Skeletal muscle tissue (tissue), 3 donors: ENCODE measurements at regions not wholly inside any gene's neighbourhood (a gene's known extent, or its start where the extent isn't known, plus 50 kb on each side); places are given as distances from the start of the nearest gene placed in this dataset.

Source experiments
- H3K27ac ChIP-seq: one replicate; pipeline ENCODE4 v1.7.0; 2013; ENCODE audit warnings: mild to moderate bottlenecking, low read depth, low read length, inconsistent platforms
- H3K27me3 ChIP-seq, 3 donors: one replicate each; pipeline ENCODE4 v1.7.0; 2013; ENCODE audit warnings: low read length in 3 of 3; ENCODE audit not compliant: control insufficient read depth in 3 of 3, insufficient read depth in 3 of 3
- H3K36me3 ChIP-seq, 3 donors: one replicate each; pipeline ENCODE4 v1.7.0; 2013; ENCODE audit warnings: low read length in 3 of 3; ENCODE audit not compliant: control insufficient read depth in 3 of 3, insufficient read depth in 3 of 3
- H3K4me1 ChIP-seq, 3 donors: one replicate each; pipeline ENCODE4 v1.7.0; 2013; ENCODE audit warnings: low read length in 3 of 3, mild to moderate bottlenecking in 3 of 3; ENCODE audit not compliant: control insufficient read depth in 3 of 3, insufficient read depth in 3 of 3
- H3K4me3 ChIP-seq, 3 donors: one replicate each; pipeline ENCODE4 v1.7.0; 2013; ENCODE audit warnings: low read length in 3 of 3
- H3K9ac ChIP-seq, 3 donors: one replicate each; pipeline ENCODE4 v1.7.0; 2013; ENCODE audit warnings: low read length in 3 of 3, mild to moderate bottlenecking in 3 of 3, moderate library complexity in 2 of 3, low read depth in 1 of 3
- H3K9me3 ChIP-seq, 3 donors: one replicate each; pipeline ENCODE4 v1.7.0; 2013; ENCODE audit warnings: low read length in 3 of 3; ENCODE audit not compliant: control insufficient read depth in 3 of 3
- donor health status: Osteomylitis.

DNA sequence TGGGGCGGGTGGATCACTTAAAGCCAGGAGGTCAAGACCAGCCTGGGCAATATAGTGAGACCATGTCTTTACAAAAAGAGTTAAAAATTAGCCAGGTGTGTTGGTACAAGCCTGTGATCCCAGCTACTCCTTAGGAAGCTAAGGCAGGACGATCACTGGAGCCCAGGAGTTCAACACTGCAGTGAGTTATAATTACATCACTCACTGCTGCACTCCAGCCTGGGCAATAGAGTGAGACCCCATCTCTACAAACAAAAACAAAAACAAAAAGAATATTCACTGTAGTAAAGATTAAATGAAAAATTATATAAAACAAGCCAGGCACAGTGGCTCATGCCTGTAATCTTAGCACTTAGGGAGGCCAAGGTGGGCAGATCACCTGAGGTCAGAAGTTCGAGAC lies 1047.6 kb upstream of the AUTS2 start:
- Histone ChIP-seq H3K9ac (no peak overlapping the region), H3K27me3 (no peaks in the 10 kb centered on the region), H3K27ac (no peak overlapping the region), H3K36me3 (no peaks in the 10 kb centered on the region), H3K9me3 (no peaks in the 10 kb centered on the region), H3K4me1 (no peaks in the 10 kb centered on the region), H3K4me3 (no peak overlapping the region)

DNA sequence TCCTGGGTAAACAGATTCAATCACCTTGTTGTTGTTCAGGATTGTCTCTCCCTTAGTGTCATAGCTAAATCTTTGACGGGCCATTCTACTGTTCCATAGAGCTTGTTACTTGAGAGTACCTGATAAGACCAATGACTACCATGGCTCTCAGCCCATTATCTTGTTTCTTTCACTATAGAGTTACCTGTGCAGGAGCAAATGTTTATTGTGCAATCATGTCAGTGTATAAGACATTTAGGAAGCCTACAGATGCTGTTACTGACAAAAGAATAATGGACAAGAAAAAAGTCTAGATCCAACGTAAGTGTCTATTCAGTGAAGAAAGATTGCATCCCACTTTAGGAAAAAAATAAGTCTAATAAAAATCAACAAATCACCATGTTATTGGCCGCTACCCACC lies 1041.7 kb upstream of the AUTS2 start:
- H3K4me1 ChIP-seq: no peaks in the 10 kb centered on the region
- no peaks in the 10 kb centered on the region for H3K9me3 ChIP-seq
- no peaks in the 10 kb centered on the region for H3K27me3 ChIP-seq
- H3K4me3 ChIP-seq: no peak overlapping the region
- H3K36me3 ChIP-seq: no peaks in the 10 kb centered on the region
- H3K9ac ChIP-seq: no peak overlapping the region
- no peak overlapping the region for H3K27ac ChIP-seq

- H3K27me3 ChIP-seq: no peaks in the 10 kb centered on the region
- no peaks in the 10 kb centered on the region for H3K4me1 ChIP-seq
- H3K9ac ChIP-seq: no peak overlapping the region
- no peak overlapping the region for H3K27ac ChIP-seq
- no peaks in the 10 kb centered on the region for H3K9me3 ChIP-seq
- no peaks in the 10 kb centered on the region for H3K36me3 ChIP-seq
- no peak overlapping the region for H3K4me3 ChIP-seq
These were observed 1038.8 kb upstream of the AUTS2 start for GRCh38 chr7:68559518-68559917.

DNA sequence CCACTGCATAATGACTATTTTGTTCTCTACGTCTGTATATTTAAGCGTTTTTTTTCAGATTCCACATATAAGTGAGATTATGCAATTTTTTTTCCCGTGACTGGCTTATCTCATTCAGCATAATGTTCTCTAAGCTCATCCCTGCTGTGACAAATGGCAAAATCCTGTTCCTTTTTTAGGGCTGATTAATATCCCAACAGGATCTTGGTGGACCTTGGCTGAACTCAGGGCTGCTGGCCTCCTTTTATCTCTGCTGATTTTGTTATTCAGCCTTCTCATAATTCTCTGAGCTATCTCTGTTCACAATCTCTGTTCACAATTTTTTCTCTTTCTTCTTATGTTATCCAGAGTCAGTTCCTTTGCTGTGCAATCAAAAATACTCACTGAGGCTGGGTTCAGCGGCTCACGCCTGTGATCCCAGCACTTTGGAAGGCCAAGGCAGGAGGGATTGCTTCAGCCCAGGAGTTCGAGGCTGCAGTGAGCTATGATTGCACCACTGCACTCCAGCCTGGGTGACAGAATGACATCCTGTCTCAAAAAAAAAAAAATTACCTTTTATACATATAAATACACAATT lies 1035.9 kb upstream of the AUTS2 start:
- Histone ChIP-seq H3K9me3 (no peaks in the 10 kb centered on the region), H3K4me3 (no peak overlapping the region), H3K27ac (no peak overlapping the region), H3K9ac (no peak overlapping the region), H3K4me1 (no peaks in the 10 kb centered on the region), H3K36me3 (no peaks in the 10 kb centered on the region), H3K27me3 (no peaks in the 10 kb centered on the region)

GRCh38 chr7:68564306-68565135 lies 1033.8 kb upstream of the AUTS2 start:
- no peaks in the 10 kb centered on the region for H3K36me3 ChIP-seq
- no peak overlapping the region for H3K9ac ChIP-seq
- H3K4me3 ChIP-seq: no peak overlapping the region
- H3K4me1 ChIP-seq: no peaks in the 10 kb centered on the region
- no peaks in the 10 kb centered on the region for H3K27me3 ChIP-seq
- H3K27ac ChIP-seq: no peak overlapping the region
- no peaks in the 10 kb centered on the region for H3K9me3 ChIP-seq

DNA sequence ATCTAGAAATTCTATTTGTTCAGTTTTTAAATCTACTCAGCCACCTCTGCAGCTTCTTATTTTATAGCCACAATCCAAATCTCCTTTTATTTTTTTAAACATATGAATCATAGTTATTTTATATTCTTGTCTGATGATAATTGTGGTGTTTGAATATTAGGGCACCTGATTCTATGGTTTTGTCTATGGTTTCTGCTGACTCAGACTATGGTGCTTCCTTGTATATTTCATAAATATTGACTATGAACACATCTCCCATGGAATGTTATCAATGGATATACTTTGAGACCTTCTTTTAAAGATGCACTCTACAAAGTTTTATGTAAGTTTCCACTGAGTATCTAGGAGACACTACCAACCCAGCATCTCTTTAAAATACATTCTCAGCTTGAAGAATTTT lies 1027.0 kb upstream of the AUTS2 start:
- no peaks in the 10 kb centered on the region for H3K36me3 ChIP-seq
- no peaks in the 10 kb centered on the region for H3K4me1 ChIP-seq
- no peaks in the 10 kb centered on the region for H3K9me3 ChIP-seq
- H3K27me3 ChIP-seq: no peaks in the 10 kb centered on the region
- H3K9ac ChIP-seq: no peak overlapping the region
- no peak overlapping the region for H3K27ac ChIP-seq
- no peak overlapping the region for H3K4me3 ChIP-seq

DNA sequence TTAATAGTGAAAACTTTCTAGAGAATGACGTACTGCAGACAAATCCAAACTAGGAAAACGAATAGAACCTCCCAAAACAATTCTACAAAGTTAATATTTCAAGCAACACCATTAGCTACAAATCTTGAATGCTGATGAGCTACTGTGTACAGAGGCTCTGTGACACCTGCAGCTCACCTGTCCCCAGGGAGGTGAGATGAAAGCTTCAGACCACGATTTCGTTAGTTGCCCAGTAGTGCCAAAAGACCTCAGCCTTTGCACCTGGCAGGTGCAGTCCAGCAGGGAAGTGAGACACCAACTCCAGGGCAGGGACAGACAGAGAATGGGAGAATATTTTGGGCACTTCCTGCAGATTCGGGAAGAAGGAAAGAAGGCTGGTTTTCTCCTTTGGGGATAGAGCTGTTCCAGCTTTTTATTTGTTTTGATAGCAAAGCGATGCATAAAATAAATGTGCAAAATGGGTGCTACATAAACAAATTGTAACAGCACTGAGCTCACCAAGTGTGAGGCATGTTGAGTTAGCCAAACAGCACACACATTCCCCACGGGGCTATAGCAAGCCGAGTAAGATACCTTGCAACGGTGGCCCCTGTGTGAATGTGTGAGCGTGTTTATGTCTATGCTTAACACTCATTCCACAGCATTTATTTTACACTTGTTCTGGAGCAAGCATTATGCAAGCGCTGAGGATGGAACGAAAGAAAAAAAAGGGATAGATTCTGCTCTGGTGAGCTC lies 1024.8 kb upstream of the AUTS2 start:
- no peak overlapping the region for H3K9ac ChIP-seq
- H3K4me3 ChIP-seq: no peak overlapping the region
- no peaks in the 10 kb centered on the region for H3K9me3 ChIP-seq
- H3K27me3 ChIP-seq: no peaks in the 10 kb centered on the region
- no peaks in the 10 kb centered on the region for H3K4me1 ChIP-seq
- H3K36me3 ChIP-seq: no peaks in the 10 kb centered on the region
- H3K27ac ChIP-seq: no peak overlapping the region

- H3K27me3 ChIP-seq: no peaks in the 10 kb centered on the region
- no peaks in the 10 kb centered on the region for H3K36me3 ChIP-seq
- no peak overlapping the region for H3K9ac ChIP-seq
- no peak overlapping the region for H3K27ac ChIP-seq
- no peak overlapping the region for H3K4me3 ChIP-seq
- H3K9me3 ChIP-seq: peaks cover 0 to 3% (median 0%) of the 10 kb centered on the region in 3 donors
- H3K4me1 ChIP-seq: no peaks in the 10 kb centered on the region
These were observed 1021.9 kb upstream of the AUTS2 start for GRCh38 chr7:68576366-68576765.

DNA sequence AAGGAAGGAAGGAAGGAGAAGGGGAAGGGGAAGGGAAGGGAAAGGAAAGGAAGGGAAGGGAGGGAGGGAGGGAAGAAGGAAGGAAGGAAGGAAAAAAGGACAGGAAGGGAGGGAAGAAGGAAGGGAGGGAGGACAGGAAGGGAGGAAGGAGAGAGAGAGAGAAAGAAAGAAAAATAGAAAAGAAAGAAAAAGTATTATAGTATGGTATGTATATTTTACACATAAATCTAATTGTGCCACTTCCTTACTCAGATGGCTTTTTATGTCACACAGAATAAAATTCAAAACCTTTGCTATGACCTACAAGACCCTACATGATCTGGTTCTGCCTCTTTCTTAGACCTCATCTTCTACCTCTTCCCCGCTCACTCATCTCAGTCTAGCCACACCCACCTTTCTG lies 1016.9 kb upstream of the AUTS2 start:
- no peaks in the 10 kb centered on the region for H3K36me3 ChIP-seq
- H3K4me3 ChIP-seq: no peak overlapping the region
- H3K27me3 ChIP-seq: no peaks in the 10 kb centered on the region
- H3K4me1 ChIP-seq: no peaks in the 10 kb centered on the region
- H3K27ac ChIP-seq: no peak overlapping the region
- H3K9me3 ChIP-seq: peaks cover 0 to 3% (median 0%) of the 10 kb centered on the region in 3 donors
- H3K9ac ChIP-seq: no peak overlapping the region

- no peak overlapping the region for H3K4me3 ChIP-seq
- H3K27ac ChIP-seq: no peak overlapping the region
- H3K9me3 ChIP-seq: no peaks in the 10 kb centered on the region
- H3K9ac ChIP-seq: no peak overlapping the region
- H3K27me3 ChIP-seq: no peaks in the 10 kb centered on the region
- H3K4me1 ChIP-seq: no peaks in the 10 kb centered on the region
- H3K36me3 ChIP-seq: no peaks in the 10 kb centered on the region
These were observed 1010.7 kb upstream of the AUTS2 start for GRCh38 chr7:68587599-68587998.
